ENCODE measurements at regions not wholly inside any gene's neighbourhood (a gene's known extent, or its start where the extent isn't known, plus 50 kb on each side); places are given as distances from the start of the nearest gene placed in this dataset.

DNA sequence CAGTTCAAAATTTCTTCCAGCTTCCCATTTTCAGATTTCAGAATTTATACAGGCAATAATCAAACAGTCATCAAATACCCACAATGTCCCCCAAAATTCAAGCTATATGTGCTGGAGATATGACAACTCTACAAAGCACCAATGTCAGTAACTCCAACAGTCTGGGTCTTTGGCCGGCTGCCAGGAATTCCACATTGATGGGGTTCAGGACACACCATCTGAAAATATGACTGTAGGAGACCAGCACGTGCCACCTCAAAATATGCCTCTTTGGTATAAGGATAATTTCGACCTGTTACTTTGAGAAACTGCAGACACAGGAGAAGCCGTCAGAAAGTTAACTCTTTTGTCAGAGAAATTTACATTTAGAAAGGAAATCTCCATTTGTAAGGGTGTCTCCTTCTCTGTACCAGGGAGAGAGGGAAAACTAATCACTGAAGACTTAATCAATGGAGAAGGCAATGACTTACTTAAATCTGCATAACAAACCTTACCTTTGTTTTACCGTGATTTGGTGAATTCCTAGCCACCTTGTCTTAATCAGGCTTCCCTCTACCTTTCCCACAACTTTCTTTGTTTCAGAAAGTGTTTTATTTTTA is 594.3 kb upstream of the CDH5 start:
- Mint-ChIP-seq H3K27me3 (ENCODE audit: low read depth, poor library complexity) (peaks cover 12% of the 10 kb centered on the region), H3K4me1 (peaks cover 49% of the 10 kb centered on the region), H3K4me3 (no peak overlapping the region), H3K36me3 (ENCODE audit: low read depth) (peaks cover 15% of the 10 kb centered on the region), H3K27ac (no peak overlapping the region), H3K9me3 (peaks cover 41% of the 10 kb centered on the region)
- DNase-seq = no peak
- TF ChIP-seq, protein P1, sequence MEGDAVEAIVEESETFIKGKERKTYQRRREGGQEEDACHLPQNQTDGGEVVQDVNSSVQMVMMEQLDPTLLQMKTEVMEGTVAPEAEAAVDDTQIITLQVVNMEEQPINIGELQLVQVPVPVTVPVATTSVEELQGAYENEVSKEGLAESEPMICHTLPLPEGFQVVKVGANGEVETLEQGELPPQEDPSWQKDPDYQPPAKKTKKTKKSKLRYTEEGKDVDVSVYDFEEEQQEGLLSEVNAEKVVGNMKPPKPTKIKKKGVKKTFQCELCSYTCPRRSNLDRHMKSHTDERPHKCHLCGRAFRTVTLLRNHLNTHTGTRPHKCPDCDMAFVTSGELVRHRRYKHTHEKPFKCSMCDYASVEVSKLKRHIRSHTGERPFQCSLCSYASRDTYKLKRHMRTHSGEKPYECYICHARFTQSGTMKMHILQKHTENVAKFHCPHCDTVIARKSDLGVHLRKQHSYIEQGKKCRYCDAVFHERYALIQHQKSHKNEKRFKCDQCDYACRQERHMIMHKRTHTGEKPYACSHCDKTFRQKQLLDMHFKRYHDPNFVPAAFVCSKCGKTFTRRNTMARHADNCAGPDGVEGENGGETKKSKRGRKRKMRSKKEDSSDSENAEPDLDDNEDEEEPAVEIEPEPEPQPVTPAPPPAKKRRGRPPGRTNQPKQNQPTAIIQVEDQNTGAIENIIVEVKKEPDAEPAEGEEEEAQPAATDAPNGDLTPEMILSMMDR (IDR thresholded peaks at IDR 0.05) = no peak

DNA sequence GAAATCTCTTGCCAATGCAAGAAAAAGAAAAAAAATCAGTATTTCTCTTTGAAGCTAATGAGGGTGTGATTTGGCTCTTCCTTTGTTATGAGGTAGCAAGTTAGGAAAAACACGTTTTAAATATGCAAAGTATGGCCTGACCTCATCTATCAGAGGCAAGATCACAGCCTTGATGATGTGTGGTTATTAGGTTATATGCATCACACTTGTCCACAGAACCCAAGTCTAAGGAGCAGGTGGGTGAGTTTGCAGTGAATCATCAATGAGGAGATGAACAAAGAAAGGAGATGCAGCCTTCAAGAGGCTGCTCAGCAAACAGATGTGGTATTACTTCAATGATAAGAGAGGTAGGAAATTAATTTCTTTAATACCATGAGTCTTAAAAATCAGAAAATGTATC is 594.8 kb upstream of the CDH5 start:
- Mint-ChIP-seq H3K4me1 (peaks cover 54% of the 10 kb centered on the region), H3K36me3 (ENCODE audit: low read depth) (peaks cover 15% of the 10 kb centered on the region), H3K27me3 (ENCODE audit: low read depth, poor library complexity) (peaks cover 12% of the 10 kb centered on the region), H3K4me3 (no peak overlapping the region), H3K27ac (no peak overlapping the region), H3K9me3 (peaks cover 36% of the 10 kb centered on the region)
- TF ChIP-seq, protein P1 (IDR thresholded peaks at IDR 0.05) = no peak
- no peak for DNase-seq

DNA sequence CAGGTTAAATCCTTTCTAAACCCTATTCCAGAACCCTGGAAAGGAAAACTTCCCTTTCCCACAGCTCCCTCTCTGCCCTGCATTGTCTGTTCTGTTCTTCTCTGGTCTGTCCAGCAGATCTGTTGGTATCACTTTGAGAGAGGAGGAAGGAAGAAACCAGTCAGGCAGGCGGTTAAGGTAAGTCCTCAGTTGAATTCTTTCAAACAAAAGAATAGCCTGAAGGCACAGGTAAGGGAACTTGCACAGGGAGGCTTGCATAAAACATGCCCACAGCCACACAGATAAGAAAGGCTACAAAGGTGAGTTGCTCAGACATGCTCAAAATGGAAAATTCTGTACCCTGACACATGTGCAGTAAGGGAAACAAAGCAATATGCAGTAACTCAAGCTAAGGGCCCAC is 595.7 kb upstream of the CDH5 start:
- peaks cover 15% of the 10 kb centered on the region for H3K36me3 Mint-ChIP-seq (ENCODE audit: low read depth)
- H3K9me3 Mint-ChIP-seq = peaks cover 31% of the 10 kb centered on the region
- H3K27me3 Mint-ChIP-seq (ENCODE audit: low read depth, poor library complexity) = peaks cover 12% of the 10 kb centered on the region
- H3K4me3 Mint-ChIP-seq = no peak overlapping the region
- TF ChIP-seq, protein P1 (IDR thresholded peaks at IDR 0.05) = no peak
- H3K4me1 Mint-ChIP-seq = peaks cover 52% of the 10 kb centered on the region
- H3K27ac Mint-ChIP-seq = no peak overlapping the region
- no peak for DNase-seq

DNA sequence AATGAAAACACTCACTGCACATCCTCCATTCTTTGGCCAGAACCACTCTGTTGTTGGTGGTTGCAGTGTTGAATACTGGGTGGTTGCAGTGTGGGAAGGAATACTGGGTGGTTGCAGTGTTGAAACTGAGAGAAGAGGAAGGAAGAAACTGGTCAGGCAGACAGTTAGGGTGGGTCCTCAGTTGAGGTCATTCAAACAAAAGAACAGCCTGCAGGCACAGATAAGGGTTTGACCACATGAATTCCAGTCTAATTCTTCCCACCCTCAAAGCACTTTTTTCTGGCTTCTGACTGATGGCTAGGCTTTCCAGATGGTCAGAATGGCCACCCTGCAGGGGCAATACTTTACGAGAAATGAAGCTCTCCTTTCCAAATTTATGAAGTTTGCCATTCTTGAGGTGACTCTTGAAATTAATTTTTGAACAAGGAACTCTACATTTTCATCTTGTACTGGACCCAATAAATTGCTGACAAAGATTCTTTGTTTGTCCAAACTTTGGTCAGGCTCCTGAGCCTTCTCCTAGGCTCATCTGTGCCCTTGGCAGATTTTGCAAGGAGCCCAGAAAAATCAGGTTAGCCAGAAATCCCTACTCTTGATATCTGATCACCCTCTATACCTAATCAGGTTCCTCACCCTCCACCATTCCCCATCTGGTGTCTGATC is 596.6 kb upstream of the CDH5 start:
- Mint-ChIP-seq H3K36me3 (ENCODE audit: low read depth) (peaks cover 15% of the 10 kb centered on the region), H3K27ac (no peak overlapping the region), H3K4me1 (peaks cover 50% of the 10 kb centered on the region), H3K9me3 (peaks cover 30% of the 10 kb centered on the region), H3K27me3 (ENCODE audit: low read depth, poor library complexity) (peaks cover 12% of the 10 kb centered on the region), H3K4me3 (no peak overlapping the region)
- DNase-seq = no peak
- TF ChIP-seq, protein P1 (IDR thresholded peaks at IDR 0.05) = no peak

DNA sequence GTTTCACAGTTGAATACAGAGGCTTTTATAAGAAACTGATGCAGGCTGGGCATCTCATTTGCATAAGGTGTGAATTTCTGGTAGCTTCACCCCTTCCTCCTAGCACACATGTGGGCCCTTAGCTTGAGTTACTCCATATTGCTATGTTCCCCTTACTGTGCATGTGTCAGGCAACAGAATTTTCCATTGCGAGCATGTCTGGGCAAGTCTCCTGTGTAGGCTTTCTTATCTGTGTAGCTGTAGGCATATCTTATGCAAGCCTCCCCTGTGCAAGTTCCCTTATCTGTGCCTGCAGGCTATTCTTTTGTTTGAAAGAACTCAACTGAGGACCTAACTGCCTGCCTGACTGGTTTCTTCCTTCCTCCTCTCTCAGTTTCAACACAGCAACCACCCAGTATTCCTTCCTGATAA is 597.4 kb upstream of the CDH5 start:
- H3K27me3 Mint-ChIP-seq (ENCODE audit: low read depth, poor library complexity) = peaks cover 9% of the 10 kb centered on the region

More for the DNA sequence above, 597.4 kb upstream of the CDH5 start:
- Mint-ChIP-seq H3K4me1 (peaks cover 49% of the 10 kb centered on the region), H3K4me3 (no peak overlapping the region), H3K9me3 (peaks cover 30% of the 10 kb centered on the region), H3K27ac (no peak overlapping the region), H3K36me3 (ENCODE audit: low read depth) (peaks cover 15% of the 10 kb centered on the region)
- TF ChIP-seq, protein P1 (IDR thresholded peaks at IDR 0.05) = no peak
- no peak for DNase-seq
